GOT3 (cell line): ENCODE measurements at regions not wholly inside any gene's neighbourhood (a gene's known extent, or its start where the extent isn't known, plus 50 kb on each side); places are given as distances from the start of the nearest gene placed in this dataset.

ENCODE experiments used
- DNase-seq: peaks from one replicate; lab custom pipeline; 2025; ENCODE audit warnings: mixed read lengths; lab: John Stamatoyannopoulos, UW

- DNase-seq: no peak
These were observed 55.2 kb downstream of the TTC32 start for GRCh38 chr2:19846567-19846966.

- DNase-seq: no peak
These were observed 55.8 kb downstream of the TTC32 start for GRCh38 chr2:19846030-19846429.

GRCh38 chr2:19845323-19845920 lies 56.4 kb downstream of the TTC32 start:
- no peak for DNase-seq

GRCh38 chr2:19844750-19845149 lies 57.0 kb downstream of the TTC32 start:
- no peak for DNase-seq

GRCh38 chr2:19843992-19844515 lies 57.7 kb downstream of the TTC32 start:
- no peak for DNase-seq

GRCh38 chr2:19841918-19842693 lies 59.7 kb downstream of the TTC32 start:
- DNase-seq: no peak

- no peak for DNase-seq
These were observed 62.3 kb downstream of the TTC32 start for GRCh38 chr2:19839438-19839837.

- no peak for DNase-seq
These were observed 63.2 kb downstream of the TTC32 start for GRCh38 chr2:19838616-19839015.

- no peak for DNase-seq
These were observed 64.5 kb downstream of the TTC32 start for GRCh38 chr2:19837235-19837766.

- no peak for DNase-seq
These were observed 66.0 kb downstream of the TTC32 start for GRCh38 chr2:19835781-19836281.

- DNase-seq: no peak
These were observed 67.8 kb downstream of the TTC32 start for GRCh38 chr2:19833978-19834377.

GRCh38 chr2:19829672-19830071 lies 72.1 kb downstream of the TTC32 start:
- no peak for DNase-seq

GRCh38 chr2:19826874-19827273 lies 74.9 kb downstream of the TTC32 start:
- no peak for DNase-seq

- no peak for DNase-seq
These were observed 78.3 kb downstream of the TTC32 start for GRCh38 chr2:19823507-19823906.

GRCh38 chr2:19819097-19820065 lies 82.4 kb downstream of the TTC32 start:
- DNase-seq: peak; percentile 10

- DNase-seq: no peak
These were observed 83.2 kb downstream of the TTC32 start for GRCh38 chr2:19818543-19818942.

GRCh38 chr2:19818039-19818438 lies 83.7 kb downstream of the TTC32 start:
- DNase-seq: no peak

- no peak for DNase-seq
These were observed 86.0 kb downstream of the TTC32 start for GRCh38 chr2:19815746-19816145.

- no peak for DNase-seq
These were observed 89.6 kb downstream of the TTC32 start for GRCh38 chr2:19812166-19812565.

GRCh38 chr2:19811186-19811585 lies 90.6 kb downstream of the TTC32 start:
- DNase-seq: no peak

- DNase-seq: no peak
These were observed 91.1 kb downstream of the TTC32 start for GRCh38 chr2:19810637-19811036.

- no peak for DNase-seq
These were observed 91.6 kb downstream of the TTC32 start for GRCh38 chr2:19810148-19810547.
